ENCODE measurements at regions not wholly inside any gene's neighbourhood (a gene's known extent, or its start where the extent isn't known, plus 50 kb on each side); places are given as distances from the start of the nearest gene placed in this dataset.

GRCh38 chr2:64906853-64907536, 82.2 kb upstream of the SLC1A4 start:
- no peak overlapping the region for H3K4me3 Mint-ChIP-seq (ENCODE audit: low read depth)
- TF ChIP-seq, protein P1, sequence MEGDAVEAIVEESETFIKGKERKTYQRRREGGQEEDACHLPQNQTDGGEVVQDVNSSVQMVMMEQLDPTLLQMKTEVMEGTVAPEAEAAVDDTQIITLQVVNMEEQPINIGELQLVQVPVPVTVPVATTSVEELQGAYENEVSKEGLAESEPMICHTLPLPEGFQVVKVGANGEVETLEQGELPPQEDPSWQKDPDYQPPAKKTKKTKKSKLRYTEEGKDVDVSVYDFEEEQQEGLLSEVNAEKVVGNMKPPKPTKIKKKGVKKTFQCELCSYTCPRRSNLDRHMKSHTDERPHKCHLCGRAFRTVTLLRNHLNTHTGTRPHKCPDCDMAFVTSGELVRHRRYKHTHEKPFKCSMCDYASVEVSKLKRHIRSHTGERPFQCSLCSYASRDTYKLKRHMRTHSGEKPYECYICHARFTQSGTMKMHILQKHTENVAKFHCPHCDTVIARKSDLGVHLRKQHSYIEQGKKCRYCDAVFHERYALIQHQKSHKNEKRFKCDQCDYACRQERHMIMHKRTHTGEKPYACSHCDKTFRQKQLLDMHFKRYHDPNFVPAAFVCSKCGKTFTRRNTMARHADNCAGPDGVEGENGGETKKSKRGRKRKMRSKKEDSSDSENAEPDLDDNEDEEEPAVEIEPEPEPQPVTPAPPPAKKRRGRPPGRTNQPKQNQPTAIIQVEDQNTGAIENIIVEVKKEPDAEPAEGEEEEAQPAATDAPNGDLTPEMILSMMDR (IDR thresholded peaks at IDR 0.05; ENCODE audit: unreplicated experiment): no peak
- peaks cover 9% of the 10 kb centered on the region for H3K27me3 Mint-ChIP-seq
- H3K27ac Mint-ChIP-seq: no peak overlapping the region
- H3K4me1 Mint-ChIP-seq (ENCODE audit: low read depth): peaks cover 2% of the 10 kb centered on the region
- no peaks in the 10 kb centered on the region for H3K36me3 Mint-ChIP-seq (ENCODE audit: insufficient read depth)
- no peaks in the 10 kb centered on the region for H3K9me3 Mint-ChIP-seq (ENCODE audit: low read depth)
- no peak for DNase-seq (ENCODE audit: low spot score, unreplicated experiment)

- H3K4me1 Mint-ChIP-seq (ENCODE audit: low read depth): peaks cover 2% of the 10 kb centered on the region
- TF ChIP-seq, protein P1 (IDR thresholded peaks at IDR 0.05; ENCODE audit: unreplicated experiment): no peak
- peaks cover 9% of the 10 kb centered on the region for H3K27me3 Mint-ChIP-seq
- no peaks in the 10 kb centered on the region for H3K9me3 Mint-ChIP-seq (ENCODE audit: low read depth)
- DNase-seq (ENCODE audit: low spot score, unreplicated experiment): no peak
- H3K27ac Mint-ChIP-seq: no peak overlapping the region
- no peaks in the 10 kb centered on the region for H3K36me3 Mint-ChIP-seq (ENCODE audit: insufficient read depth)
- H3K4me3 Mint-ChIP-seq (ENCODE audit: low read depth): no peak overlapping the region
These were observed 80.8 kb upstream of the SLC1A4 start for GRCh38 chr2:64908406-64908805.

GRCh38 chr2:64910523-64910922, 78.7 kb upstream of the SLC1A4 start:
- no peak for DNase-seq (ENCODE audit: low spot score, unreplicated experiment)
- Mint-ChIP-seq H3K4me3 (ENCODE audit: low read depth) (no peak overlapping the region), H3K27ac (no peak overlapping the region), H3K27me3 (peaks cover 9% of the 10 kb centered on the region), H3K36me3 (ENCODE audit: insufficient read depth) (no peaks in the 10 kb centered on the region), H3K4me1 (ENCODE audit: low read depth) (peaks cover 2% of the 10 kb centered on the region), H3K9me3 (ENCODE audit: low read depth) (no peaks in the 10 kb centered on the region)
- TF ChIP-seq, protein P1 (IDR thresholded peaks at IDR 0.05; ENCODE audit: unreplicated experiment): no peak

DNA sequence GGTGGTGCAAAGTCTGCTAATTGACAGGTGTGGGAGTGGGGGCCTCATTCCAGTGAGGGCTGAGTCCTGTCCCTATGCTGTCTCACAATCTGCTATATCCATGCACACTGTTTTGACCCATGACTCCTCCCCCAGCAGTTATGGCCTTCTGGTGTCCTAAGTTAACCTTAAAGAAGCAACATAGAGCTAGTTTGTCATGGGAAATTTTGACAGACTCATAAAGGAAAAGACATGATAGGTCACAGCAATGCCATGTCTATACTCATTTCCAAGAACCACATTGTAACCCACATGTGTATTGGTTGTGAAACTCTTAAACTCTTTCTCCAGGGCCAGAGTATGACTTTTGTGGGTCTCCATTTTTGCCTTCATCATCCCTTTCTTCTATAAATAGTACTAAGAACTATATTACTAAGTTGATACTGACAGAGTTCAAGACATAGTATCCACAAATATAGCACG, 78.2 kb upstream of the SLC1A4 start:
- Mint-ChIP-seq H3K27me3 (peaks cover 9% of the 10 kb centered on the region), H3K4me3 (ENCODE audit: low read depth) (no peak overlapping the region), H3K4me1 (ENCODE audit: low read depth) (peaks cover 2% of the 10 kb centered on the region), H3K9me3 (ENCODE audit: low read depth) (no peaks in the 10 kb centered on the region), H3K27ac (no peak overlapping the region), H3K36me3 (ENCODE audit: insufficient read depth) (no peaks in the 10 kb centered on the region)
- DNase-seq (ENCODE audit: low spot score, unreplicated experiment): no peak
- TF ChIP-seq, protein P1 (IDR thresholded peaks at IDR 0.05; ENCODE audit: unreplicated experiment): no peak

DNA sequence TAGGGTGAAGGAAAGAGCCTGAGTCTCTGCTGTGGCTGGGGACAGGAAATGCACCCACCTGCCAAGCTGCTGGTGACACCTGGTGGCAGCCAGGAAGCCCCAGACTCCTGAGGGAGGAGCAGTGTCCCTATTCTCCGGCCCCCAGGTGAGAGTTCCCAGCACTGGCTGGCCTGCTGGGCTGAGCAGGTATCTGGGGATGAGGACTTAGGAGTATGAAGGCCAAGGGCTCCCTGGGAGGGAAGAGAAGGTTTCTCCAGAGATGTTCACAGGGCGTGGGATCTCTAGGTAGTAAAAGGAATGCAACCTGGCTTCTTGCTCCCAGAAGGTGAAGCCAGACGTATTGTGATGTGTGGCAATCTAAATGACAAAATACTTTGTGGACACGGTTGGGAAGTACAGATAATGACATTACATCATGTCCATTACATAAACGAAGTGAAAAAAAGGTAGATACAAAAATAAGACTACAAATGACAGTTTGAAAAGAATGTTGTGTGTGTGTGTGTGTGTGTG, 75.8 kb upstream of the SLC1A4 start:
- peak; percentile 40 for DNase-seq (ENCODE audit: low spot score, unreplicated experiment)
- Mint-ChIP-seq H3K4me1 (ENCODE audit: low read depth) (peaks cover 1% of the 10 kb centered on the region), H3K36me3 (ENCODE audit: insufficient read depth) (no peaks in the 10 kb centered on the region), H3K27me3 (peaks cover 3% of the 10 kb centered on the region), H3K27ac (no peak overlapping the region), H3K9me3 (ENCODE audit: low read depth) (no peaks in the 10 kb centered on the region), H3K4me3 (ENCODE audit: low read depth) (no peak overlapping the region)
- TF ChIP-seq, protein P1 (IDR thresholded peaks at IDR 0.05; ENCODE audit: unreplicated experiment): peak; percentile 75
